ENCODE measurements at regions not wholly inside any gene's neighbourhood (a gene's known extent, or its start where the extent isn't known, plus 50 kb on each side); places are given as distances from the start of the nearest gene placed in this dataset.

- CTCF ChIA-PET: no interaction called here
- Histone ChIP-seq H3K4me3 (ENCODE audit: low read depth, low read length) (no peak overlapping the region), H3K36me3 (ENCODE audit: control insufficient read depth, insufficient read depth, low read length) (no peaks in the 10 kb centered on the region), H3K27me3 (ENCODE audit: control insufficient read depth, insufficient read depth, low read length) (peaks cover 2% of the 10 kb centered on the region; the same call in 1 of the 2 replicates)
- no peak for DNase-seq (ENCODE audit: low read depth)
- TF ChIP-seq, protein P1, sequence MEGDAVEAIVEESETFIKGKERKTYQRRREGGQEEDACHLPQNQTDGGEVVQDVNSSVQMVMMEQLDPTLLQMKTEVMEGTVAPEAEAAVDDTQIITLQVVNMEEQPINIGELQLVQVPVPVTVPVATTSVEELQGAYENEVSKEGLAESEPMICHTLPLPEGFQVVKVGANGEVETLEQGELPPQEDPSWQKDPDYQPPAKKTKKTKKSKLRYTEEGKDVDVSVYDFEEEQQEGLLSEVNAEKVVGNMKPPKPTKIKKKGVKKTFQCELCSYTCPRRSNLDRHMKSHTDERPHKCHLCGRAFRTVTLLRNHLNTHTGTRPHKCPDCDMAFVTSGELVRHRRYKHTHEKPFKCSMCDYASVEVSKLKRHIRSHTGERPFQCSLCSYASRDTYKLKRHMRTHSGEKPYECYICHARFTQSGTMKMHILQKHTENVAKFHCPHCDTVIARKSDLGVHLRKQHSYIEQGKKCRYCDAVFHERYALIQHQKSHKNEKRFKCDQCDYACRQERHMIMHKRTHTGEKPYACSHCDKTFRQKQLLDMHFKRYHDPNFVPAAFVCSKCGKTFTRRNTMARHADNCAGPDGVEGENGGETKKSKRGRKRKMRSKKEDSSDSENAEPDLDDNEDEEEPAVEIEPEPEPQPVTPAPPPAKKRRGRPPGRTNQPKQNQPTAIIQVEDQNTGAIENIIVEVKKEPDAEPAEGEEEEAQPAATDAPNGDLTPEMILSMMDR (IDR thresholded peaks at IDR 0.05; ENCODE audit: insufficient read depth, low read depth, low read length): no peak
- POLR2A ChIA-PET: no interaction called here
Measured at GRCh38 chr20:48563191-48563870, 264.5 kb downstream of the PREX1 start.

GRCh38 chr20:48562586-48563116 lies 265.1 kb downstream of the PREX1 start:
- no peak for DNase-seq (ENCODE audit: low read depth)
- TF ChIP-seq, protein P1 (IDR thresholded peaks at IDR 0.05; ENCODE audit: insufficient read depth, low read depth, low read length): no peak
- POLR2A ChIA-PET: no interaction called here

GRCh38 chr20:48558906-48559305 lies 268.9 kb downstream of the PREX1 start:
- no peak for DNase-seq (ENCODE audit: low read depth)
- CTCF ChIA-PET: no interaction called here
- H3K36me3 ChIP-seq (ENCODE audit: control insufficient read depth, insufficient read depth, low read length): no peaks in the 10 kb centered on the region
- H3K27me3 ChIP-seq (ENCODE audit: control insufficient read depth, insufficient read depth, low read length): no peaks in the 10 kb centered on the region; the same call in 1 of the 2 replicates
- H3K4me3 ChIP-seq (ENCODE audit: low read depth, low read length): no peak overlapping the region
- TF ChIP-seq, protein P1 (IDR thresholded peaks at IDR 0.05; ENCODE audit: insufficient read depth, low read depth, low read length): no peak
- POLR2A ChIA-PET: interaction anchor here (0.7 kb wide), 1 partner anchor 14 kb away, joined by 4 read pairs; no protein-coding TSS in a partner anchor

More at GRCh38 chr20:48562586-48563116, 265.1 kb downstream of the PREX1 start:
- no peak overlapping the region for H3K4me3 ChIP-seq (ENCODE audit: low read depth, low read length)
- no peaks in the 10 kb centered on the region; the same call in 1 of the 2 replicates for H3K27me3 ChIP-seq (ENCODE audit: control insufficient read depth, insufficient read depth, low read length)
- CTCF ChIA-PET: no interaction called here
- H3K36me3 ChIP-seq (ENCODE audit: control insufficient read depth, insufficient read depth, low read length): no peaks in the 10 kb centered on the region

GRCh38 chr20:48557380-48557779 lies 270.4 kb downstream of the PREX1 start:
- TF ChIP-seq, protein P1 (IDR thresholded peaks at IDR 0.05; ENCODE audit: insufficient read depth, low read depth, low read length): no peak
- no peaks in the 10 kb centered on the region for H3K36me3 ChIP-seq (ENCODE audit: control insufficient read depth, insufficient read depth, low read length)
- H3K27me3 ChIP-seq (ENCODE audit: control insufficient read depth, insufficient read depth, low read length): peaks cover 2% of the 10 kb centered on the region; the same call in 1 of the 2 replicates
- ChIA-PET CTCF (interaction anchor here (0.9 kb wide), 1 partner anchor 11 kb away, joined by 3 read pairs; no protein-coding TSS in a partner anchor), POLR2A (no interaction called here)
- H3K4me3 ChIP-seq (ENCODE audit: low read depth, low read length): no peak overlapping the region
- DNase-seq (ENCODE audit: low read depth): no peak

GRCh38 chr20:48556956-48557355 lies 270.8 kb downstream of the PREX1 start:
- H3K27me3 ChIP-seq (ENCODE audit: control insufficient read depth, insufficient read depth, low read length): peaks cover 2% of the 10 kb centered on the region; the same call in 1 of the 2 replicates
- CTCF ChIA-PET: interaction anchor here (0.9 kb wide), 1 partner anchor 11 kb away, joined by 3 read pairs; no protein-coding TSS in a partner anchor
- no peak for DNase-seq (ENCODE audit: low read depth)
- H3K4me3 ChIP-seq (ENCODE audit: low read depth, low read length): no peak overlapping the region
- POLR2A ChIA-PET: no interaction called here
- TF ChIP-seq, protein P1 (IDR thresholded peaks at IDR 0.05; ENCODE audit: insufficient read depth, low read depth, low read length): no peak
- no peaks in the 10 kb centered on the region for H3K36me3 ChIP-seq (ENCODE audit: control insufficient read depth, insufficient read depth, low read length)
